Panc1 (cell line): ENCODE measurements at regions not wholly inside any gene's neighbourhood (a gene's known extent, or its start where the extent isn't known, plus 50 kb on each side); places are given as distances from the start of the nearest gene placed in this dataset.

ENCODE experiments used
- ATAC-seq: fragments of 200-7000 bp; cut with Tn5 transposase; 2 replicates; pipeline ENCODE4 v1.9.1; 2020; ENCODE audit warnings: mild to moderate bottlenecking, moderate library complexity
- BruUV-seq: library from RNA; stranded (reverse); fragments of 400-500 nt; replicated peaks from 2 replicates; lab custom pipeline; 2021; lab: Mats Ljungman, UMichigan
- CTCF ChIA-PET: fragments of 300-600 bp; sonication (Branson Sonifier 250); formaldehyde crosslinking; loops from one replicate; lab custom pipeline; 2022; ENCODE audit warnings: antibody characterized with exemption; lab: Charles Lee
- POLR2A ChIA-PET: fragments of 300-600 bp; sonication (Branson Sonifier 250); formaldehyde crosslinking; loops from one replicate; lab custom pipeline; 2022; ENCODE audit warnings: antibody characterized with exemption; lab: Charles Lee
- DNase-seq: peaks from one replicate; pipeline ENCODE4 v3.0.0-alpha.2; 2010; ENCODE audit warnings: low read depth, low spot score
- H3K27ac ChIP-seq: 2 replicates; pipeline ENCODE4 v1.5.1; 2011; ENCODE audit warnings: mild to moderate bottlenecking, low read length, inconsistent platforms
- H3K27me3 ChIP-seq: fragments of 200-500 bp; sonication (Bioruptor generic); 2 replicates; pipeline ENCODE4 v1.6.0; 2014; ENCODE audit warnings: low read length, inconsistent platforms; ENCODE audit not compliant: control insufficient read depth, insufficient read depth
- H3K36me3 ChIP-seq: fragments of 200-500 bp; sonication (Bioruptor generic); 2 replicates; pipeline ENCODE4 v1.5.1; 2014; ENCODE audit warnings: inconsistent platforms, mild to moderate bottlenecking, low read length, moderate library complexity; ENCODE audit not compliant: control insufficient read depth, insufficient read depth
- H3K4me1 ChIP-seq: 2 replicates; pipeline ENCODE4 v1.5.1; 2011; ENCODE audit warnings: inconsistent platforms, mild to moderate bottlenecking, low read length, moderate library complexity; ENCODE audit not compliant: control insufficient read depth, insufficient read depth
- H3K4me3 ChIP-seq, 2 experiments: 2 replicates each; pipeline ENCODE4 v1.5.1; 2011 to 2012; ENCODE audit warnings: low read depth in 2 of 2, low read length in 2 of 2, mild to moderate bottlenecking in 2 of 2, inconsistent platforms in 1 of 2, moderate library complexity in 1 of 2
- H3K9me3 ChIP-seq: fragments of 200-500 bp; sonication (Bioruptor generic); 2 replicates; pipeline ENCODE4 v1.5.1; 2014; ENCODE audit warnings: low read depth, mild to moderate bottlenecking, inconsistent platforms, low read length, moderate library complexity; ENCODE audit not compliant: control insufficient read depth, insufficient read depth
- CTCF ChIP-seq: fragments of 450-650 bp; IDR thresholded peaks from 2 replicates; pipeline ENCODE4 v1.5.1; 2017; ENCODE audit warnings: mild to moderate bottlenecking
- POLR2AphosphoS5 ChIP-seq: IDR thresholded peaks from 2 replicates; pipeline ENCODE4 v1.6.1; 2012; ENCODE audit warnings: mild to moderate bottlenecking, low read depth, low read length, moderate library complexity
- REST ChIP-seq, 2 experiments: IDR thresholded peaks; 2 replicates each; pipeline ENCODE4 v1.6.1; 2011 to 2012; ENCODE audit warnings: low read depth in 2 of 2, control low read depth in 1 of 2, low read length in 1 of 2, mild to moderate bottlenecking in 1 of 2, moderate library complexity in 1 of 2; ENCODE audit not compliant: insufficient read depth in 1 of 2
- SIN3A ChIP-seq: IDR thresholded peaks from 2 replicates; pipeline ENCODE4 v1.6.1; 2012; ENCODE audit warnings: low read depth, mild to moderate bottlenecking, low read length, moderate library complexity, borderline replicate concordance; ENCODE audit not compliant: insufficient read depth
- TCF7L2 ChIP-seq: IDR thresholded peaks from 2 replicates; pipeline ENCODE4 v1.6.1; 2011; ENCODE audit warnings: mild to moderate bottlenecking, low read depth, low read length, inconsistent platforms
- in situ Hi-C: cut with HindIII; loops from 2 replicates; pipeline ENCODE4 v1.10.0; 2016; ENCODE audit warnings: low sequenced_read_pairs, low pct_unique_long_range_greater_than_20kb
- intact Hi-C: fragments of 100-400 bp; cut with micrococcal nuclease; formaldehyde crosslinking; loops from one replicate; pipeline ENCODE4 v1.10.0; 2022; ENCODE audit not compliant: unreplicated experiment

DNA sequence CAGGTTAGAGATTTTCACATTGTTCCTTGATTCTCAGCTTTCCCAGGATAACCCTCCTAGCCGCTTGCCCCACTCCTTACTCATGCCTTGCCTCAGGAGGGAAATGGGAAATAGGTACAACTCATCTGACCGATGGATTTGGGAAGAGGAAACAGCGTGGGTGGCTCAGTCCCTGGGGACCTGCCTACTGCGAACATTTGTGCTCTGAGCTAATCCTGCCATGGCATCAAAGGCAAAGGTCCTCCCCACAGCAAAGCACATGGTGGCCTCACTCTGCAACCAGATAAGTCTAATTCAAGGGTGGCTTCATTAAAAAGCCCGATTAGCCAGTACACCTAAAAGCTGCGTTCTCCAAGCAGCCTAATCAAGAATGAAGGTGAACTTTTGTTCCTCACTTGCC, 82.4 kb upstream of the ADRA1B start:
- Histone ChIP-seq H3K9me3 (no peaks in the 10 kb centered on the region), H3K36me3 (no peaks in the 10 kb centered on the region), H3K27me3 (no peaks in the 10 kb centered on the region), H3K4me3 (no peak overlapping the region), H3K27ac (no peak overlapping the region), H3K4me1 (no peaks in the 10 kb centered on the region)
- in situ Hi-C loops (no loop called here), intact Hi-C loops (no loop called here)
- no peak for TF ChIP-seq SIN3A
- TF ChIP-seq POLR2AphosphoS5: no peak
- no peak for TF ChIP-seq TCF7L2
- no peak for TF ChIP-seq CTCF
- TF ChIP-seq REST (IDR thresholded peaks at IDR 0.05; ENCODE audit: insufficient read depth in 1 of 2, low read depth in 2 of 2, low read length in 1 of 2): no peak
- ATAC-seq (no peak), DNase-seq (no peak)
- POLR2A ChIA-PET: no interaction called here
- no TSS peak for BruUV-seq
- CTCF ChIA-PET: no interaction called here

DNA sequence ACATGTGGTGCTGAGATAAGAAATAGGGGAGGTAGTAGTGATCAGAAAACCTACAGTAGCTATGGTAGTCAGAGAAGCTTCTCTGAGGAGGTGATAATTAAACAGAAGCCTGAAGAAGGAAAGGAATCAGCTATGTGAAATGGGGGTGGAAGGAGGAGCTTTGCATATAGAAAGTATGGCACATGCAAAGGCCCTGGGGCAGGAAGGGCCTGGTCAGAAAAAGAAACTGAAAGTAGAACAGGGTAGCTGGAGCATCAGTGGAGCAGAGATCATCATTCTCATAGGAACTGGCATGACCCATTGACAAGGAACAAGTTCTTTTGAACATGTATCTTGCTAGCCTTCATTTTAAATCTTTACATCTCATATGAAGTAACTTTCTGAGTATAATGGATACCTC, 80.7 kb upstream of the ADRA1B start:
- Histone ChIP-seq H3K36me3 (no peaks in the 10 kb centered on the region), H3K4me3 (no peak overlapping the region), H3K27ac (no peak overlapping the region), H3K27me3 (no peaks in the 10 kb centered on the region), H3K9me3 (no peaks in the 10 kb centered on the region), H3K4me1 (no peaks in the 10 kb centered on the region)
- no peak for TF ChIP-seq POLR2AphosphoS5
- no peak for TF ChIP-seq SIN3A
- TF ChIP-seq REST (IDR thresholded peaks at IDR 0.05; ENCODE audit: insufficient read depth in 1 of 2, low read depth in 2 of 2, low read length in 1 of 2): no peak
- TF ChIP-seq CTCF: no peak
- TF ChIP-seq TCF7L2: no peak
- ATAC-seq (no peak), DNase-seq (no peak)
- in situ Hi-C loops: no loop called here
- intact Hi-C loops: no loop called here
- no TSS peak for BruUV-seq
- CTCF ChIA-PET: no interaction called here
- POLR2A ChIA-PET: no interaction called here
